ENCODE measurements at regions not wholly inside any gene's neighbourhood (a gene's known extent, or its start where the extent isn't known, plus 50 kb on each side); places are given as distances from the start of the nearest gene placed in this dataset.

DNA sequence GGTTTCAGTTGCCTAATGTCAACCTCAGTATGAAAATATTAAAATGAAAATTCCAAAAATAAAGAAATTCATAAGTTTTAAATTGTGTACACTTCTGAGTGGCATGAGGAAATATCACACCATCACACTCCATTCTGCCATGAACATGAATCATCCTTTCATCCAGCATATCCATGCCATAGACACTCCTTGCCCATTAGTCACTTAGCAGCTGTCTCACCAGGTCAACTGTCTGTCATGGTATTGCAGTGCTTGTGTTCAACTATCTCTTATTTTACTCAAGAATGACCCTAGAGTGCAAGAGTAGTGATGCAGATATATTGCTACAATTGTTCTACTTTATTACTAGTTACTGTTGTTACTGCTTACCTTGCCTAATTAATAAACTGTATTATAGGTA is 712.4 kb downstream of the EPHA7 start:
- TF ChIP-seq, protein P1, sequence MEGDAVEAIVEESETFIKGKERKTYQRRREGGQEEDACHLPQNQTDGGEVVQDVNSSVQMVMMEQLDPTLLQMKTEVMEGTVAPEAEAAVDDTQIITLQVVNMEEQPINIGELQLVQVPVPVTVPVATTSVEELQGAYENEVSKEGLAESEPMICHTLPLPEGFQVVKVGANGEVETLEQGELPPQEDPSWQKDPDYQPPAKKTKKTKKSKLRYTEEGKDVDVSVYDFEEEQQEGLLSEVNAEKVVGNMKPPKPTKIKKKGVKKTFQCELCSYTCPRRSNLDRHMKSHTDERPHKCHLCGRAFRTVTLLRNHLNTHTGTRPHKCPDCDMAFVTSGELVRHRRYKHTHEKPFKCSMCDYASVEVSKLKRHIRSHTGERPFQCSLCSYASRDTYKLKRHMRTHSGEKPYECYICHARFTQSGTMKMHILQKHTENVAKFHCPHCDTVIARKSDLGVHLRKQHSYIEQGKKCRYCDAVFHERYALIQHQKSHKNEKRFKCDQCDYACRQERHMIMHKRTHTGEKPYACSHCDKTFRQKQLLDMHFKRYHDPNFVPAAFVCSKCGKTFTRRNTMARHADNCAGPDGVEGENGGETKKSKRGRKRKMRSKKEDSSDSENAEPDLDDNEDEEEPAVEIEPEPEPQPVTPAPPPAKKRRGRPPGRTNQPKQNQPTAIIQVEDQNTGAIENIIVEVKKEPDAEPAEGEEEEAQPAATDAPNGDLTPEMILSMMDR (IDR thresholded peaks at IDR 0.05; ENCODE audit: low read depth, low read length) = no peak
- no peak for TF ChIP-seq POLR2A (IDR thresholded peaks at IDR 0.05; ENCODE audit: extremely low read depth, insufficient read length)
- TF ChIP-seq MYC (IDR thresholded peaks at IDR 0.05; ENCODE audit: low read depth, low read length) = no peak
